GM12891 (cell line): ENCODE measurements at regions not wholly inside any gene's neighbourhood (a gene's known extent, or its start where the extent isn't known, plus 50 kb on each side); places are given as distances from the start of the nearest gene placed in this dataset.

Experiments used
- POLR2A ChIP-seq: IDR thresholded peaks from 2 replicates; pipeline ENCODE4 v1.6.1; 2011; ENCODE audit warnings: low read depth, low read length, control low read depth
- POLR2AphosphoS5 ChIP-seq: IDR thresholded peaks from 2 replicates; pipeline ENCODE4 v1.6.1; 2011; ENCODE audit warnings: low read depth, low read length, control low read depth

DNA sequence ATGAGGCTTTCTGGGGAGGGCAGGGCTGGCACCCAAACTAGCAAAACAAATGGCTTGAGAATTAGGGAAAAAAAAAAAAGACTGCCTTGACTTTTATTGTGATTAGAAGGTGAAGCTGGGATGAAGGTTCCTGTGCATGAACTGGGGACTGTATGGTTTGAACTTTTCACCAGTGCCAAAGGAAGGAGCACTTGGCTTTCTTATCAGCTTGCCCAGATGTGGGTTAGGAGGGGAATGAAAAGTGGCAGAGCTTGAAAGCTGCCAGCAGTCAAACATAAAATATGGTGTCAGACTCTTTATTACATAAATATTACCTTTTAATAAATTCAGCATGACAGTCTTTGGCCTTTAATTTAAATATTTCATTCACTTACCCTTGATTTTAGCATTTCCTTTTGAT is 182.5 kb downstream of the PSAT1 start:
- TF ChIP-seq POLR2A (no peak), POLR2AphosphoS5 (no peak)
